ENCODE measurements at regions not wholly inside any gene's neighbourhood (a gene's known extent, or its start where the extent isn't known, plus 50 kb on each side); places are given as distances from the start of the nearest gene placed in this dataset.

DNA sequence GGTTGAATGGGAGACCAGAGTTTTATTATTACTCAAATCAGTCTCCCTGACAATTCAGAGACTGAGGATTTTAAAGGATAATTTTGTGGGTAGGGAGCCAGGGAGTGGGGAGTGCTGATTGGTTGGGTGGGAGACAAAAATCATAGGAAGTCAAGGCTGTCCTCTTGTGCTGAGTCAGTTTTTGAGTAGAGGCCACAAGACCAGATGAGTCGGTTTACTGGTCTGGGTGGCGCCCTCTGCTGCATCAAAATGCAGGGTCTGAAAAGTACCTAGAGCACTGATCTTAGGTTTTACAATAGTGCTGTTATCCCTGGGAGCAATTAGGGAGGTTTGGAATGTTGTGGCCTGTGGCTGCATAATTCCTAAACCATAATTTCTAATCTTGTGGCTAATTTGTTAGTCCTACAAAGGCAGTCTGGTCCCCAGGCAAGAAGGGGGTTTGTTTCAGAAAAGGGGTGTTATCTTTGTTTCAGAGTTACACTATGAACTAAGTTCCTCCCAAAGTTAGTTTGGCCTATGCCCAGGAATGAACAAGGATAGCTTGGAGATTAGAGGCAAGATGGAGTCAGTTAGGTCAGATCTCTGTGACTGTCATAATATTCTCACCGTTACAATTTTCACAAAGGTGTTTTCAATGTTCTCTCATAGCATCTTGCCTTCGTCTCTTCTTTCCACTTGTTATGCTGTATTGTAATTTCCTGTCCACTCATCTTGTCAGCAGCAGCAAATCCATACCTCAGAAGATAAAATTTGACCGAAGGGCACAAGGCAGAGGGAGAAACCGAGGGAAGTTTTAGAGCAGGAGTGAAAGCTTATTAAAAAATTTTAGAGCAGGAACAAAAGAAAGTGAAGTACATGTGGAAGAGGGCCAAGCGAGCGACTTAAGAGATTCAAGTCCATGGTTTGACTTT lies 59.2 kb upstream of the CLINT1 start:
- WGBS, 2 experiments (ENCODE audit: insufficient coverage in 2 of 2), result 73 to 93% methylated on average over 5 to 6 of the region's 8 CpGs
- Histone ChIP-seq H3K4me1 (ENCODE audit: control insufficient read depth, insufficient read depth, low read length, poor library complexity, severe bottlenecking) (peaks cover 10% of the 10 kb centered on the region), H3K4me3 (ENCODE audit: extremely low read depth, insufficient read depth, low read length, poor library complexity, severe bottlenecking) (no peak overlapping the region), H3K9me3 (ENCODE audit: control insufficient read depth, low read length) (no peaks in the 10 kb centered on the region), H3K27ac (ENCODE audit: low read depth, low read length, severe bottlenecking) (no peak overlapping the region), H3K36me3 (ENCODE audit: control insufficient read depth, insufficient read depth, low read length) (no peaks in the 10 kb centered on the region)

DNA sequence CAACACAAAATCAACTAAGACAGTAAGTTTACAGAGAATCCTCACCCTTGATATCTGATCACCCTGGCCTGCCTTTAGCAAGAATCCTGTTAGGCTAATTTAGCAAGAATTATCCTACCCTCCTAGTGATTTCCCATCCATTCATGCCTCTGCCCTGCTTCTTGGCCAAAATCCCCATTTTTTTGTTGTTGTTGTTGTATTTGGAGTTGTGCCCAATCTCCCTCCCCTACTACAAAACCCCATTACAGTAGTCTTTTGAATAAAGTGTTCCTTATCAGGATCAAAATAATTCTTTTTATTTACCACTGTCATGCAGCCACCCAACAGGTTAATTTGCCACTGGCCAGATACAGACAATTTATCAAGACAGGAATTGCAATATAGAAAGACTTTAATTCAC lies 58.5 kb upstream of the CLINT1 start:
- Histone ChIP-seq H3K9me3 (ENCODE audit: control insufficient read depth, low read length) (no peaks in the 10 kb centered on the region), H3K4me1 (ENCODE audit: control insufficient read depth, insufficient read depth, low read length, poor library complexity, severe bottlenecking) (peaks cover 10% of the 10 kb centered on the region), H3K36me3 (ENCODE audit: control insufficient read depth, insufficient read depth, low read length) (no peaks in the 10 kb centered on the region), H3K4me3 (ENCODE audit: extremely low read depth, insufficient read depth, low read length, poor library complexity, severe bottlenecking) (no peak overlapping the region), H3K27ac (ENCODE audit: low read depth, low read length, severe bottlenecking) (no peak overlapping the region)

DNA sequence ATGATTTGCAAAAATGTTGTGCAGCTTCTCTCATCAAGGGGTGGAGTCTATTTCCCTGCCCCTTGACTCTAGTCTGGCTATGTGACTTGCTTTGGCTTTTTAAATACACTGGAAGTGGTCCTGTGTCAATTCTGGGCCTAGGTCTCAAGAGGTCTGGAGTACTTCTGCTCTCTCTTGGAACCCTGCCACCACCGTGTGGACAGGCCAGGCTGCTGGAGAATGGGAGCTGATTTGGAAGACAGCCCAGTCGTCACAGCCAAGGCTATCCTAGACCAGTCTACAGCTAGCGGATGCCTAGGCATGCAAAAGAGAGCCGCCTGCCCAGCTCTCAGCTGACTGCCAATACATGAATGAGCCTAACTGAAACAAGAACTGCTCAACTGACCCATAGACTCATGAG lies 56.7 kb upstream of the CLINT1 start:
- no peaks in the 10 kb centered on the region for H3K9me3 ChIP-seq (ENCODE audit: control insufficient read depth, low read length)
- 79 to 83% methylated on average over 4 of the region's 4 CpGs for WGBS, 2 experiments (ENCODE audit: insufficient coverage in 2 of 2)
- peaks cover 10% of the 10 kb centered on the region for H3K4me1 ChIP-seq (ENCODE audit: control insufficient read depth, insufficient read depth, low read length, poor library complexity, severe bottlenecking)
- no peak overlapping the region for H3K27ac ChIP-seq (ENCODE audit: low read depth, low read length, severe bottlenecking)
- H3K36me3 ChIP-seq (ENCODE audit: control insufficient read depth, insufficient read depth, low read length), result no peaks in the 10 kb centered on the region
- H3K4me3 ChIP-seq (ENCODE audit: extremely low read depth, insufficient read depth, low read length, poor library complexity, severe bottlenecking), result no peak overlapping the region

DNA sequence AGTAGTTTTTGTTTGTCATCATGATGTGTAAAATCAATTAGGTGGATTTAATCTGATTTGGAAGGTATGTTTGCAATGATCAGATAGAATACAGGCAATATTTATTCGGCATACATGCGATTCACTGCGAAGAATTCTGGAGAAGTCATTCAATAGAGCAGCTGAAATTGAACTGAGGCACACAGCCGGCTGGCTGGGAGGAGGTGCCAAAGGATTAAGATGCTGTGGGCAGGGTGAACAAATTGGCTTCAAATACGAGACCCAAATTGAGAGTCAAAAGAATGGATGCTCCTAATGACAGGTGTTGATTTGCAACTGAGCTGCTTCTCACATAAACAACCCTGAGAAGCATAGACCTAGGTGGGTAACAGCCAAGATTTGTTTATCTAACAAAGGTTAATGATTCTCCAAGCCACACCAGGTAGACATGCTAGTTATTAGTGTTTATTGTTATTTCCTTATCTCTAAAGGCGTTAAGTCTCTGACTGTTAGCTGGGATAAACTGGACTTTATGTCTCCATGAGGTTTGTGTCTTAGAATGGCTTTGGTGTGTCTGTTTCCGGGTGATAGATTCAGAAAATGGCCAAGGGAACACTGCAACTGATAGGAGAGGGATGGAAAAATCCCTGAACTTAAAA lies 55.3 kb upstream of the CLINT1 start:
- no peak overlapping the region for H3K27ac ChIP-seq (ENCODE audit: low read depth, low read length, severe bottlenecking)
- no peak overlapping the region for H3K4me3 ChIP-seq (ENCODE audit: extremely low read depth, insufficient read depth, low read length, poor library complexity, severe bottlenecking)
- H3K4me1 ChIP-seq (ENCODE audit: control insufficient read depth, insufficient read depth, low read length, poor library complexity, severe bottlenecking), result peaks cover 10% of the 10 kb centered on the region
- WGBS, 2 experiments (ENCODE audit: insufficient coverage in 2 of 2), result 84 to 94% methylated on average over 6 to 7 of the region's 7 CpGs
- H3K36me3 ChIP-seq (ENCODE audit: control insufficient read depth, insufficient read depth, low read length), result no peaks in the 10 kb centered on the region
- H3K9me3 ChIP-seq (ENCODE audit: control insufficient read depth, low read length), result no peaks in the 10 kb centered on the region

DNA sequence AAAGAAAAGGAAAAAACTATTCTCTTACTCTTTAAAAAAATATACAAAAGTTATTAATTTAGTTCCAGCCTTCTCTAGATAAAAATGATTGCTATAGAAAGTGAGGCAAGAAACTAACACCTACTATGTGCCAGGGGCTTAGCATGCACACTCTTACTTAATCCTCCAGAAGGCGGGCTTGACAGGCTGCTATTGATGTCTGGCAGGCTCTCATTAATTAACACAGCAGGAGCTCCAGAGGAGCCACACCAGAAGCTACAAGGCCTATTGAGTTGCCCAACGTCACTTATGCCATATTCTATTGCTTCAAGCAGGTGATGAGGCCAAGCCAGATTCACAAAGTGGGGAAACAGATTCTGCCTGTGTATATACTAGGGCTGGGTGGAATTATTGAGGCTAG lies 54.6 kb upstream of the CLINT1 start:
- no peaks in the 10 kb centered on the region for H3K36me3 ChIP-seq (ENCODE audit: control insufficient read depth, insufficient read depth, low read length)
- WGBS, 2 experiments (ENCODE audit: insufficient coverage in 2 of 2), result 54 to 80% methylated on average over 1 to 2 of the region's 2 CpGs
- peaks cover 6% of the 10 kb centered on the region for H3K4me1 ChIP-seq (ENCODE audit: control insufficient read depth, insufficient read depth, low read length, poor library complexity, severe bottlenecking)
- no peaks in the 10 kb centered on the region for H3K9me3 ChIP-seq (ENCODE audit: control insufficient read depth, low read length)
- no peak overlapping the region for H3K27ac ChIP-seq (ENCODE audit: low read depth, low read length, severe bottlenecking)
- H3K4me3 ChIP-seq (ENCODE audit: extremely low read depth, insufficient read depth, low read length, poor library complexity, severe bottlenecking), result no peak overlapping the region

DNA sequence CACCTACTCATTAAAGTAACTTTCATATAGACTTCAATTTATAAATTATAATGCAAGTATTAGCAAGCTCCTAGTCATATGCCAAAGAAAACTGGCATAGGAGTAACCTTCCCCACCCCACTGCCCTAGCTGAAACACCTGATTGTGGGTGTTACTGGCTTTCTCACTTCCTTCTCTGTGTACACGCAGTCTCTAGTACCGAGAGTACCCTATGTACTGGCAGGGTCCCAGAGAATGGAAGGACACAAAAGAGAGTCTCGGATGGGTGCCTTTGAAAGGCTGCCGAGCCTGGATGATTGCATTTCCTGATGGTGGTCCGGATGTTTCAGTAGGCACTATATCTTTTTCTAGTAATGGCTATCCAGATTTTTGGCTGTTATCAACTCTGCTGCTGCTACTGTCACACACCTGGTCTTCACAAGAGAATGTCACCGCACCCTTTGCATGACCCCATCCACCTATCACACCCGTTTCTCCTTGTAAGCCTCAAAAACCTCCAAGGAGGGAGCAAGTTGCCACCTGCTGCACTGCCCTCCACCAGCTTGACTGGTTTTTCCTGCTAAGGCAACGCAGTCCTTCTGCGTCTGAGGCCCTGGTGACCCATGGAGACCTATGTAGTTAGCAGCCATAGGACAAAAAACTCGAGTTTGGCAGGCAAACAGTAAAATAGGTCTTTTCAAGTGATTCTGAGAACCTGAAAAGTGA lies 53.8 kb upstream of the CLINT1 start:
- Histone ChIP-seq H3K4me1 (ENCODE audit: control insufficient read depth, insufficient read depth, low read length, poor library complexity, severe bottlenecking) (peaks cover 2% of the 10 kb centered on the region), H3K9me3 (ENCODE audit: control insufficient read depth, low read length) (no peaks in the 10 kb centered on the region), H3K36me3 (ENCODE audit: control insufficient read depth, insufficient read depth, low read length) (no peaks in the 10 kb centered on the region), H3K4me3 (ENCODE audit: extremely low read depth, insufficient read depth, low read length, poor library complexity, severe bottlenecking) (no peak overlapping the region), H3K27ac (ENCODE audit: low read depth, low read length, severe bottlenecking) (no peak overlapping the region)
- 80 to 82% methylated on average over 9 to 10 of the region's 10 CpGs for WGBS, 2 experiments (ENCODE audit: insufficient coverage in 2 of 2)

DNA sequence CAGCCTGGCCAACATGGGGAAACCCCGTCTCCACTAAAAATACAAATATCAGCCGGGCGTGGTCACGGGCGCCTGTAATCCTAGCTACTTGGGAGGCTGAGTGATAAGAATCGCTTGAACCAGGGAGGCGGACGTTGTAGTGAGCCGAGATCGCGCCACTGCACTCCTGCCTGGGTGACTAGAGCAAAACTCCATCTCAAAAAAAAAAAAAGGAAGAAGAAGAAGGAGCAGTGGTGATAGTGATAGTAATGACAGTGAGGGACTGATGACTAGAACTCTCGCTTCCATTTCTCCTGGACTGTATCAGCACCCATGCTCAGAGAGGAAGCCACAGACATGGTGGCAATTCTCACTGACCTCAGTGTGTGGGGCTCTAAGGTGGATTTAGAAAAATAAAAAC lies 52.6 kb upstream of the CLINT1 start:
- Histone ChIP-seq H3K27ac (ENCODE audit: low read depth, low read length, severe bottlenecking) (no peak overlapping the region), H3K4me3 (ENCODE audit: extremely low read depth, insufficient read depth, low read length, poor library complexity, severe bottlenecking) (no peak overlapping the region), H3K9me3 (ENCODE audit: control insufficient read depth, low read length) (no peaks in the 10 kb centered on the region), H3K36me3 (ENCODE audit: control insufficient read depth, insufficient read depth, low read length) (no peaks in the 10 kb centered on the region), H3K4me1 (ENCODE audit: control insufficient read depth, insufficient read depth, low read length, poor library complexity, severe bottlenecking) (no peaks in the 10 kb centered on the region)
- WGBS, 2 experiments (ENCODE audit: insufficient coverage in 2 of 2), result 83 to 95% methylated on average over 8 to 9 of the region's 12 CpGs

All from mesodermal cell (in vitro differentiated cells).